Activated effector memory CD4-positive, alpha-beta T cell treated with Interleukin-2 at 50 U/mL for 16 hours (primary cell): ENCODE measurements at regions not wholly inside any gene's neighbourhood (a gene's known extent, or its start where the extent isn't known, plus 50 kb on each side); places are given as distances from the start of the nearest gene placed in this dataset.
A peak's percentile ranks its signal among the peaks of the same experiment; 100 is the strongest.

Source experiments
- DNase-seq: peaks from one replicate; pipeline ENCODE4 v3.0.0-alpha.2; 2020

- no peak for DNase-seq
These were observed 50.6 kb upstream of the PTGR2 start for GRCh38 chr14:73800970-73801515.

- no peak for DNase-seq
These were observed 53.9 kb upstream of the PTGR2 start for GRCh38 chr14:73797543-73798265.

DNA sequence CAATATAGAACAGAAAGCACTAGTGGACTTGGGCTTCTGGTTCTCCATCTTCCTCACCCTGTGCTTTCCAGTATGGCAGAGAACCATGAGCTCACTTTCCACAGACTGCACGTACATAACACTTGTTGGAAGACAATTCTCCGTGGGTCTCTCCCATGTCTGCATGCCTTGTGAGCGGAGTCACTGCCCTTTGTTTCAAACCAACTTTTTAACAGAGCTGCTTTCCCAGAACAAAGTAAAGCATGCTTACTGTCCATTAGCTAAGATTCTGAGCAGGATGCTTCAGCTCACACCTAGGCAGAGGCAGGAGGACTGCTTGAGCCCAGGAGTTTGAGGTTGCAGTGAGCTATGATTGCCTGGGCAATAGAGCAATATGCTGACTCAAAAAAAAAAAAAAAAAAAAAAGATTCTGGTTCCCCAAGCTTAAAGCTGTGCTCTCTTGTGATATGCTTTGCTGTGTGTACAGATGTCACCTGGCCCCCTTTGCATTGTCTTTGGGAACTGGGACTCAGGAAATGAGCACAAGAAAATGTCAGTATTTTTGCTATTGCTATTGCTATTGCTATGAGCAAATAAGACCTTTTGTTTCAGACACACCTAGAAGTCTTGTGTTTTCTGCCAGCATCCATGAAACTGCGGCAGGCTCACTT, 54.6 kb upstream of the PTGR2 start:
- DNase-seq, result no peak

- DNase-seq, result no peak
These were observed 55.2 kb upstream of the PTGR2 start for GRCh38 chr14:73796415-73796814.

- DNase-seq, result no peak
These were observed 55.7 kb upstream of the PTGR2 start for GRCh38 chr14:73795974-73796373.

- DNase-seq, result no peak
These were observed 56.2 kb upstream of the PTGR2 start for GRCh38 chr14:73795466-73795865.

DNA sequence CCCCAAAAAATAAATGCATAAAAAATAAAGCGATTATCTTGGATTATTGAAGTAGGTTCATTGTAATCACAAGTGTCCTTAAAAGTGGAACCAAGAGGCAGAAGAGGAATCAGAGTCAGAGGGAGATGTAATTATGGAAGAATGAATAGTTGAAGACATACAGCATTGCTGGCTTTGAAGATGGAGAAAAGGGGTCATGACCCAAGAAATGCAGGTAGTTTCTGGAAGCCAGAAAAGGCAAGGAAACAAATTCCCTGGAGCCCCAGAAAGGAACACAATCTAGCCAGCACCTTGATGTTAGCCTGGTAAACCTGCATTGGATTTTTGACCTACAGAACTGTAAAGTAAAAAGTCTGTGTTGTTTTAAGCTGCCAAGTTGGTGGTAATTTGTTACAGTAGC, 57.5 kb upstream of the PTGR2 start:
- DNase-seq, result no peak

- no peak for DNase-seq
These were observed 59.1 kb upstream of the PTGR2 start for GRCh38 chr14:73792481-73792880.

- no peak for DNase-seq
These were observed 61.5 kb upstream of the PTGR2 start for GRCh38 chr14:73789989-73790581.

DNA sequence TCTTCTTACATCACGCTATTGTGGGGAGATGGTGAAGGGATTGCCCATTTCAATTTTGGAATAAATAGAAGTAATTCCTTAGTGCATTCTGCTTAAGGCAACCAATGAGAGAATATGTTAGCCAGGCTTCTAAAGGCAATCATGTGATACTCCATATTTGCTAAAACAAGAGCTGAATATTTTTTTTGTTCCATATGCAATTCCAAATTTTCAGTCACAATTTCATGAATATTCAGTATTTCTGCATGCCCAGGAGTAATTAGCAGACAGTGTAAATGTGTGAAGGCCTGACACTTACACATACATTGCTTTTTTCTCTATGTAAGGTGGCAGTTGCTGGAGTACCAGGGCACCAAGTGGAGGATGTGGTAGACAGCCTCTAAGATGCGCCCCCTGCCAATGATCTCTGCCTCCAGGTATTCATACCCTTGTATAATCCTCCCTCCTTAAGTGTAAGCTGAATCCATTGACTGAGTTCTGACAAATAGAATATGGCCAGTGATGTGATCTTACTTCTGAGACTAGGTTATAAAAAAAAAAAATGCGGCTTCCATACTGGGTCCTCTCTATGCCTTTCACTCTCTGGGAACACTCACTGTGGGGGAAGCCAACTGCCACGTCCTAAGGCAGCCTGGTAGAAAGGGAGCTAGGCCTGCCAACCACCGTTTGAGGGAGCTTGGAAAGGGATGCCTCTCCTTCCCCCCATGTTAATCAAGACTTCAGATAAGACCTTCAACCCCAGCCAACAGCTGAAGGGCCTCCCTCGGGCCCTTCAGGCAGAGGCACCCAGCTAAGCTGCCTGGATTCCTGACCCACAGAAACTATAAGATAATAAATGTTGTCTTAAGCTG, 62.7 kb upstream of the PTGR2 start:
- no peak for DNase-seq

DNA sequence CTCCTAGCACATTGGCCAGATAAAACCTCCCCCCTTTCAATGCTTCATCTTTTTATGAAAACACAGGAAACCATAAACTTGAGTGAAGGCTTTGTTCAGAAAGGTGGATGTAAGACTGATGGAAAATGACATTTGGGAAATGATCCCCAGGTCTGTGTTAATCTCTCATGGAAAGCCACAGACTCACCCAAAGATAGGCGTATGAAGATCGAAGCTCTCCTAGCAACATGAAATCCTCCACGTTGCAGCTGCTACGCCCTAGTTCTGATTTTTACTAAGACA, 63.4 kb upstream of the PTGR2 start:
- no peak for DNase-seq

DNA sequence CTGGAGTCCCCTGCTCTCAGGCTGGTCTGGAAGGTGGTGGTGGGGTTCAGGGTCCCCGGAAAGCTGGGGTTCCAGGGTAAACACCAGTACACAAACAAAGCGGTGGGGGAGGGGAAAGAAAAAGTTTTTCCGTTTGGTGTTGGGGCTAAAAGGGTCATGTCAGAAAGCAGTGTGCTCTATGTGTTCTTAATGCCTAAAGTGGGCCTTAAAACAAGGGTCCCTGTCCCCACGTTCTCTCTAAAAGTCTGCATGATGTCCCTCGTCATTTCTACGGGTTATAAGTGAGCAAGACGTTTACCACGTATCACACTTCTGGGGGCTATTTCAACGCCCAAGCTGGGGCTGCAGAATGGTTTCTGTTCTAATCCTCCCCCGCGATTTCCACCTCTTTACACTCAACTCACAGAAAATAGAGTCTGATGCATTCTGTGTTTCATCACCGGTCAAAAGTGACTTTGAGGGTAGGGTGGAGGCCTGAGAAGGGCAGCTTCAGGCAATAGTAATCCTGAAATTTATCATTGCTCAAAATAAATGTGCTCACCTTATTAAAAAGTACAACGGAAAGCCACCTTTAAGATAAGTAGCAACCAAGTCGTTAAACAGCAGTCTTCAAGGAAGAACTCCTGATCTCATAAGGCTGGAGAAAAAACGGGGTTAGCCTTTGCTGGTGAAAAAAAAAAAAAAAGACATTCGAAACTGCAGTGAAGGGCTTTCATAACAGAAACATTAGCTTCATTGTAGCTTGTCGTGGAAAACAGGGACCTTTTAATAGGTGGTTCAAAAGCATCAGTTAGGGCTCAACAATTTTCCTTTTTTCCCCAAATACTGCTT, 63.9 kb upstream of the PTGR2 start:
- DNase-seq, result no peak

GRCh38 chr14:73786636-73787485, 64.8 kb upstream of the PTGR2 start:
- DNase-seq, result peak; percentile 56

DNA sequence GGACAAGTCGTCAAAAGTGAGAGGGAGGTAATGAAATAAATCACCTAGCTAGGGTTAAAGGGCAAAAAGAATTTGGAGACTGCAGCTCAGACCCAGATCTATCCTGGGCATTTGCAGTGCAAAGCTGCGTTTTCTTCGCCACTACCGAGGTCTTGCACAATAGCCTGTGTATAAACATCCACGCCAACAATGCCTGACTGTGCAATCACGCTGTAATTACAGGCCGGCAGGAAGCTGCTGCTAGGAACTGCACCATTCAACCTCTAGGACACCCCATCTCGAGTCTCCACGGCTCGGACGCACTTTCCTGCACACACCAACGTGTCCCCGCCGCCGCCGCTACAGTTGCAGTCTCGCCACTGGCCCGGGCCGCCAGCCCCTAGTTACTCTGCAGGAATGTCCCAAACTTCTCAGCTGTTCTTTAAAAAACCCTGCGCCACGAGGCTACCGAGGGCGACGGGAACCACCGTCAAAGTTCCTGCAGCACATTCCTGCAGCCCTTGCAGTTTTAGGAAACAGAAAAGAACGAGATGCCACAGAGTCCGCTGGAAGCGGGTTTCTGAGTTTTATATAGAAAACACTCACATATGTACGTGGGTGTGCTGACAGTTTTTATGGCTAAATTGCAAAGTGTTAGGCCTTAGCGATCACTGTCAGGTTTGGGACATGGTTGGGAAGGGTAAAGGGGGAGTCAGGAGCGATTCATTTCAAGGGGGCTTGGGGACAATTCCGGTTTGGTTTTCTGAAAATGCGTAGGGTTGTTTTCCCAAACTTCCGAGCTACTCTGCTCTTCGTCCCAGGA, 65.6 kb upstream of the PTGR2 start:
- DNase-seq, result peak; percentile 61

- no peak for DNase-seq
These were observed 66.2 kb upstream of the PTGR2 start for GRCh38 chr14:73785336-73785833.

DNA sequence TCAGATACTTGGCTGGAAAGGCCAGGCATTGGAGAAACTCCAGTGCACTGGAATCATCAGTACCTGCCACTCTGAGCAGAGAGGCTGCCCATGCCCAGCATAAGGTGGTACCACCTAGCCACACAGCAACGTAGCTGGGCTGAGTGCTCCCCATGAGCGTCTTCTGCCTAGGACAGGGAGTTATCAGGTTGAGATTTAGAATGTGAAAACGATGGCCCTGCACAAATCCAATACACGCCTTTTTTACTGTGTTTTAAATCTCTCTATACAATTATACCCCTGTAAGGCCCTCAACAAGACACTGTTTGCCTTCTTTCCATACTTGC, 66.7 kb upstream of the PTGR2 start:
- DNase-seq, result no peak

DNA sequence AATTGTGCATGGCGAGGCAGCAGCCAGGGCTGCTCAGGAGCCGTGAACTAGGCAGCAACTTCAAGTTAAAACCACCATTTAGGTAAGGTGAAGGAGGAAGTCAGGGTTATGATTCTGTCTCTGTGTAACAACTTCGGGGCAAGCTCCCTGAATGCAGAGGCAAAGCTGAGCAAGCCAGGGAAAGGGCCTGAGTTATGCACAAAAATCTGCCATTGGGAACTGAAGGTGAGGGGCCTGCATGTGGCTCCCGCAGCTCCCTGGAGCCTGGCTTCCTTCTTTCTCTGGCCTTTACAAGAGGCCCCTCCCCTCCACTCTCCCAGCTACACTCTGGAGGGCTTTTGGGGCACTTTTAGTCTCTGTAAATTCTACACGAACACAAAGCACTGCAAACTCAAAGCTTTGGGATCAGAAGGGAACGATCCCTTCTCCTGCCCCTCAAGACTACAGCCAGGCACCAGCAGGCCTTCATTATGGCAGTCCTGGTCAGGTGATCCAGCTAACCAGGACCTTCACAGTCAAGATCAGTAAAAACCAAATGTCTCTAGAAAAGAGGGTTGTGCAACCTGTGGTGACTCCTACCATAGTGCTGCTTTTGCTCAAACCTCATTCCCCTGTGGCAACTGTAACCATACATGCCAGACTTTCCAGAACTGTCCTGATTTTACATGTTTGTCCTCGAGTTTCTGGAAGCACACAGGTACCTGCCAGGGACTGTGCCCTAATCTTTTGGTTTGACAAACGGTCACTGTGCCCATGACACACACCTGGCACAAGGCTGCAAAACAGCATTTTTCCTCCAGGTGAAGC, 67.2 kb upstream of the PTGR2 start:
- no peak for DNase-seq

GRCh38 chr14:73783107-73783727, 68.4 kb upstream of the PTGR2 start:
- DNase-seq, result no peak

- DNase-seq, result no peak
These were observed 68.4 kb upstream of the PNMA1 start for GRCh38 chr14:73782623-73783022.
